MCF 10A (cell line): ENCODE measurements at regions not wholly inside any gene's neighbourhood (a gene's known extent, or its start where the extent isn't known, plus 50 kb on each side); places are given as distances from the start of the nearest gene placed in this dataset.

Experiments used
- BruUV-seq: library from RNA; stranded (reverse); fragments of 400-500 nt; replicated peaks from 2 replicates; lab custom pipeline; 2021; lab: Mats Ljungman, UMichigan
- CTCF ChIA-PET: fragments of 300-600 bp; sonication (Branson Sonifier 250); formaldehyde crosslinking; extraction: SDS; loops from one replicate; lab custom pipeline; 2021; ENCODE audit warnings: antibody characterized with exemption, inconsistent platforms; lab: Yijun Ruan, JAX
- POLR2A ChIA-PET: fragments of 300-600, 350-650 bp; sonication (Branson Sonifier 250); formaldehyde crosslinking; extraction: SDS; loops from one replicate; lab custom pipeline; 2020; ENCODE audit warnings: antibody characterized with exemption, inconsistent platforms; lab: Yijun Ruan, JAX
- DNase-seq: peaks from one replicate; pipeline ENCODE4 v3.0.0-alpha.2; 2018; ENCODE audit not compliant: unreplicated experiment
- H3K27ac Mint-ChIP-seq: one replicate; pipeline ENCODE4 v1.8.0; 2022; ENCODE audit warnings: mild to moderate bottlenecking, low read depth, mixed read lengths; ENCODE audit not compliant: unreplicated experiment
- H3K27me3 Mint-ChIP-seq: one replicate; pipeline ENCODE4 v1.8.0; 2022; ENCODE audit warnings: mixed read lengths; ENCODE audit not compliant: insufficient read depth, unreplicated experiment
- H3K36me3 Mint-ChIP-seq: one replicate; pipeline ENCODE4 v1.8.0; 2022; ENCODE audit warnings: mild to moderate bottlenecking, moderate library complexity, mixed read lengths; ENCODE audit not compliant: insufficient read depth, unreplicated experiment
- H3K4me1 Mint-ChIP-seq: one replicate; pipeline ENCODE4 v1.8.0; 2022; ENCODE audit warnings: mixed read lengths; ENCODE audit not compliant: insufficient read depth, unreplicated experiment
- H3K4me3 Mint-ChIP-seq: one replicate; pipeline ENCODE4 v1.8.0; 2022; ENCODE audit warnings: mild to moderate bottlenecking, moderate library complexity, mixed read lengths; ENCODE audit not compliant: unreplicated experiment
- H3K9me3 Mint-ChIP-seq: one replicate; pipeline ENCODE4 v1.8.0; 2022; ENCODE audit warnings: mixed read lengths; ENCODE audit not compliant: unreplicated experiment
- intact Hi-C: fragments of 100-400 bp; cut with micrococcal nuclease; formaldehyde crosslinking; loops from 2 replicates; pipeline ENCODE4 v1.14.1; 2022
- TF ChIP-seq, protein P1 (sequence below): fragments of 200-600 bp; IDR thresholded peaks from one replicate; pipeline ENCODE4 v1.8.0; 2022; ENCODE audit warnings: antibody characterized with exemption, mild to moderate bottlenecking; ENCODE audit not compliant: unreplicated experiment

DNA sequence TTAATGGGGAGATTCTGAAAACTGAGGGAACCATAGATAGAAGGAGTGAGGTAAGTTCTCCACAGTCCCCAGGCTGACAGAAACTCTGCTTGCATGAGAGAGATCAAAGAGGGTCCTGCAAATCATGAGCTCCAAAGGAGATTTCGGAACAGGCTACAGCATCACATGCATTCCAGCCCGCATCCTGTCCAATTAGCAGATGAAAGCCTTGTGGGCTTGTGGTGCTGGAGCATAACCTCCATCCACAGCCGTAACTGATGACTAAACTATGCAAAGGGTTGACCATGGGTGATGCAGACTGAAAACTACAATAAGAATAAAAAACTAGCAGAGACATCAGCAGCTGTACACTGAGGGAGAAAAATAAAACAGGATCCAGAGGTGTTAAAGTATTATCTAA is 654.5 kb downstream of the TLL1 start:
- no peak for DNase-seq
- no peaks in the 10 kb centered on the region for H3K4me1 Mint-ChIP-seq
- TF ChIP-seq, protein P1, sequence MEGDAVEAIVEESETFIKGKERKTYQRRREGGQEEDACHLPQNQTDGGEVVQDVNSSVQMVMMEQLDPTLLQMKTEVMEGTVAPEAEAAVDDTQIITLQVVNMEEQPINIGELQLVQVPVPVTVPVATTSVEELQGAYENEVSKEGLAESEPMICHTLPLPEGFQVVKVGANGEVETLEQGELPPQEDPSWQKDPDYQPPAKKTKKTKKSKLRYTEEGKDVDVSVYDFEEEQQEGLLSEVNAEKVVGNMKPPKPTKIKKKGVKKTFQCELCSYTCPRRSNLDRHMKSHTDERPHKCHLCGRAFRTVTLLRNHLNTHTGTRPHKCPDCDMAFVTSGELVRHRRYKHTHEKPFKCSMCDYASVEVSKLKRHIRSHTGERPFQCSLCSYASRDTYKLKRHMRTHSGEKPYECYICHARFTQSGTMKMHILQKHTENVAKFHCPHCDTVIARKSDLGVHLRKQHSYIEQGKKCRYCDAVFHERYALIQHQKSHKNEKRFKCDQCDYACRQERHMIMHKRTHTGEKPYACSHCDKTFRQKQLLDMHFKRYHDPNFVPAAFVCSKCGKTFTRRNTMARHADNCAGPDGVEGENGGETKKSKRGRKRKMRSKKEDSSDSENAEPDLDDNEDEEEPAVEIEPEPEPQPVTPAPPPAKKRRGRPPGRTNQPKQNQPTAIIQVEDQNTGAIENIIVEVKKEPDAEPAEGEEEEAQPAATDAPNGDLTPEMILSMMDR = no peak
- intact Hi-C loops = no loop called here
- no peak overlapping the region for H3K4me3 Mint-ChIP-seq
- H3K27me3 Mint-ChIP-seq = no peaks in the 10 kb centered on the region
- ChIA-PET POLR2A (no interaction called here), CTCF (interaction anchor here (0.5 to 0.7 kb wide), 2 partner anchors 41 to 362 kb away, joined by 3 read pairs; no protein-coding TSS in a partner anchor)
- no peaks in the 10 kb centered on the region for H3K36me3 Mint-ChIP-seq
- H3K27ac Mint-ChIP-seq = no peak overlapping the region
- H3K9me3 Mint-ChIP-seq = no peaks in the 10 kb centered on the region
- no TSS peak for BruUV-seq

DNA sequence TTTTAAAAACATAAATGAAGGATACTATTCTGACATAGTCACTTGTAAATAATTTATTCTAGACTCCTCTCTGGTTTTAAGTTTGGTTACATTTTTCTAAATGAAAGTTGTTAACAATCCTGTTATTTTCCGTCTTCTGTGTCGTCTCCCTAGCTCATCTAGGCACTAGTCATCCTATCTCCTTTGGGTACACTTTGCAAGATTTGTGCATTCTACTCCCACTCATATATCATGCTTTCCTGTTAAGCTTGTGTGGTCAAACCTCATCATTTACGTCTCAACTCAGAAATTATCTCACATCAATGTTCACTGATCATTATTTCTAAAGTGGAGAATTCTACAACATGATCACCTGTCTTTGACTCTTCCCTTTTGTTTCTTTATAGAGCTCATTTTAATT is 658.7 kb downstream of the TLL1 start:
- H3K36me3 Mint-ChIP-seq = no peaks in the 10 kb centered on the region
- no peak overlapping the region for H3K27ac Mint-ChIP-seq
- intact Hi-C loops = no loop called here
- TF ChIP-seq, protein P1 = no peak
- no peaks in the 10 kb centered on the region for H3K9me3 Mint-ChIP-seq
- POLR2A ChIA-PET = no interaction called here
- H3K27me3 Mint-ChIP-seq = no peaks in the 10 kb centered on the region
- no TSS peak for BruUV-seq
- no peak overlapping the region for H3K4me3 Mint-ChIP-seq
- CTCF ChIA-PET = interaction anchor here (1.1 kb wide), 1 partner anchor 63 kb away, joined by 4 read pairs; no protein-coding TSS in a partner anchor
- H3K4me1 Mint-ChIP-seq = no peaks in the 10 kb centered on the region
- DNase-seq = no peak

DNA sequence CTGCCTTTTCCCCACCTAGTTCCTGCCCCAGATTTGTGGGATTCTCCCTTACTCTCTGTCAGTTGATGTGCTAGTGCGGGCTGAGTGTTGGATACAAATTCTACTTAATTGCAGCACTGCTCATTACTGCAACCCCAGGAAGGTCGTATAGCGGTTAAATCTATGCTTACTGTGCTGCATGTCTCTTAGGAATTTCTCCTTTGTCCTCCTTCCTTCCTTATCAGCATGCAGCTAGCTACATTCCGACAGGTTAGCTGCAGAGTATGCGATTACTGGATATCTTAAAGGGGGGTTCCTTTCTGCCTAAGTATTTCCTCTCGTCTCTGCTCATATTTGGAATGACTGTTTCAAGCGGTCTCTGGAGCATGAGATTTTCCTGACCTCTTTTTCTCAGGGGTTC is 662.8 kb downstream of the TLL1 start:
- intact Hi-C loops = no loop called here
- H3K4me3 Mint-ChIP-seq = no peak overlapping the region

DNA sequence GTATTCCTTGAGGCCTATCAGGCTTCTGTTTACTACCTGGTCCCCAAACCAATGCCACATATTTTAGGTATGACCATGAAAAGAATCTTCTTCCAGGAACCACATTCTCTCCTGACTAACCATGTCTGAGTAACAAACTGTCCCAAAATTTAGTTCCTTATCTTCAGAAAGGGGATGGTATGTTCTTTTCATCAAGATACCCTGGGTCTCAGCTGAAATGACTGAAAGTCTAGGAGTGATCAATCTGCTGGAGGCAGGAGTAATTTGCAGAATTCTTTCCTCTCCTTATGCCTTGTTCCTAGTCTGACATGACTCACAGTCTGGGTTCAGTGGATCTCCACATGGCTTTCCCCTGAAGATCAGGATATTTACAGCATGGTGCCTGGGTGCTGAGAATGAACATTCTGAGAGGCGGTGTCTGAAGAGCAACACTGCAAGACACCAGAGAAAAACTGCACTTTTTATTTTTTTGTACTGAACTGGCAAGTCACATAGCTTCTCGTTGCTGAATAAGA is 665.5 kb downstream of the TLL1 start:
- Mint-ChIP-seq H3K4me3 (no peak overlapping the region), H3K36me3 (no peaks in the 10 kb centered on the region), H3K4me1 (peaks cover 7% of the 10 kb centered on the region), H3K27ac (no peak overlapping the region), H3K27me3 (no peaks in the 10 kb centered on the region), H3K9me3 (no peaks in the 10 kb centered on the region)
- ChIA-PET CTCF (no interaction called here), POLR2A (no interaction called here)
- DNase-seq = no peak
- intact Hi-C loops = no loop called here
- no TSS peak for BruUV-seq
- TF ChIP-seq, protein P1 = no peak

More for the DNA sequence above, 662.8 kb downstream of the TLL1 start:
- CTCF ChIA-PET = no interaction called here
- Mint-ChIP-seq H3K36me3 (no peaks in the 10 kb centered on the region), H3K4me1 (peaks cover 7% of the 10 kb centered on the region), H3K27me3 (no peaks in the 10 kb centered on the region), H3K9me3 (no peaks in the 10 kb centered on the region), H3K27ac (no peak overlapping the region)
- BruUV-seq = no TSS peak
- TF ChIP-seq, protein P1 = no peak
- POLR2A ChIA-PET = no interaction called here
- no peak for DNase-seq
